HepG2 (cell line): ENCODE measurements at regions not wholly inside any gene's neighbourhood (a gene's known extent, or its start where the extent isn't known, plus 50 kb on each side); places are given as distances from the start of the nearest gene placed in this dataset.
A peak's percentile ranks its signal among the peaks of the same experiment; 100 is the strongest.

ENCODE experiments used
- IRX3 ChIP-seq: sonication (generic); formaldehyde crosslinking; IDR thresholded peaks from 2 replicates; pipeline ENCODE4 v1.8.1; 2023; ENCODE audit warnings: mild to moderate bottlenecking, low read depth, missing genetic modification reagents, borderline replicate concordance
- KDM5B ChIP-seq: sonication (generic); formaldehyde crosslinking; IDR thresholded peaks from 2 replicates; pipeline ENCODE4 v1.4.0; 2020; ENCODE audit warnings: missing genetic modification reagents, mild to moderate bottlenecking, borderline replicate concordance
- KMT2A ChIP-seq: sonication (generic); formaldehyde crosslinking; IDR thresholded peaks from 2 replicates; pipeline ENCODE4 v1.4.0; 2020; ENCODE audit warnings: missing genetic modification reagents
- MEIS2 ChIP-seq: sonication (generic); formaldehyde crosslinking; IDR thresholded peaks from 2 replicates; pipeline ENCODE4 v1.9.0; 2021; ENCODE audit warnings: mild to moderate bottlenecking, missing genetic modification reagents
- NFATC3 ChIP-seq: sonication (generic); formaldehyde crosslinking; IDR thresholded peaks from 2 replicates; pipeline ENCODE4 v1.5.1; 2020; ENCODE audit warnings: mild to moderate bottlenecking, missing genetic modification reagents
- NFE2L1 ChIP-seq: sonication (generic); formaldehyde crosslinking; IDR thresholded peaks from 2 replicates; pipeline ENCODE4 v1.4.0; 2020; ENCODE audit warnings: missing genetic modification reagents, mild to moderate bottlenecking, borderline replicate concordance
- PHF20 ChIP-seq: sonication (generic); formaldehyde crosslinking; IDR thresholded peaks from 2 replicates; pipeline ENCODE4 v1.5.0; 2020; ENCODE audit warnings: mild to moderate bottlenecking, missing genetic modification reagents
- SRSF9 ChIP-seq: fragments of 200-400 bp; formaldehyde crosslinking; IDR thresholded peaks from 2 replicates; pipeline ENCODE4 v1.6.1; 2018; ENCODE audit warnings: borderline replicate concordance, mild to moderate bottlenecking, low read depth, low read length; ENCODE audit not compliant: insufficient read depth, poor library complexity, severe bottlenecking
- WIZ ChIP-seq: sonication (generic); formaldehyde crosslinking; IDR thresholded peaks from 2 replicates; pipeline ENCODE4 v1.5.1; 2020; ENCODE audit warnings: mild to moderate bottlenecking, missing genetic modification reagents
- ZNF589 ChIP-seq: sonication (generic); formaldehyde crosslinking; conservative IDR thresholded peaks from 2 replicates; pipeline ENCODE4 v1.8.0; 2022; ENCODE audit warnings: mild to moderate bottlenecking, moderate library complexity, missing genetic modification reagents
- ZNF703 ChIP-seq: sonication (generic); formaldehyde crosslinking; IDR thresholded peaks from 2 replicates; pipeline ENCODE4 v1.5.1; 2020; ENCODE audit warnings: missing genetic modification reagents, mild to moderate bottlenecking, moderate library complexity, borderline replicate concordance
- ZNF777 ChIP-seq: sonication (generic); formaldehyde crosslinking; IDR thresholded peaks from 2 replicates; pipeline ENCODE4 v1.4.0; 2020; ENCODE audit warnings: missing genetic modification reagents
- ZNF816 ChIP-seq: sonication (generic); formaldehyde crosslinking; IDR thresholded peaks from 2 replicates; pipeline ENCODE4 v1.8.0; 2022; ENCODE audit warnings: missing genetic modification reagents, mild to moderate bottlenecking, borderline replicate concordance
- TF ChIP-seq, protein P1 (sequence below): sonication (generic); formaldehyde crosslinking; IDR thresholded peaks from 2 replicates; pipeline ENCODE4 v1.4.0; 2020; ENCODE audit warnings: mild to moderate bottlenecking, missing genetic modification reagents
- TF ChIP-seq, protein P2 (sequence below): sonication (generic); formaldehyde crosslinking; IDR thresholded peaks from 2 replicates; pipeline ENCODE4 v1.8.1; 2023; ENCODE audit warnings: mild to moderate bottlenecking, inconsistent platforms, moderate library complexity, missing genetic modification reagents, borderline replicate concordance
- TF ChIP-seq, protein P3 (sequence below): sonication (generic); formaldehyde crosslinking; IDR thresholded peaks from 2 replicates; pipeline ENCODE4 v1.5.0; 2020; ENCODE audit warnings: mild to moderate bottlenecking, missing genetic modification reagents
- TF ChIP-seq, protein P4 (sequence below): sonication (generic); formaldehyde crosslinking; IDR thresholded peaks from 2 replicates; pipeline ENCODE4 v1.5.1; 2020; ENCODE audit warnings: mild to moderate bottlenecking, missing genetic modification reagents, moderate library complexity
- TF ChIP-seq, protein P5 (sequence below): sonication (generic); formaldehyde crosslinking; IDR thresholded peaks from 2 replicates; pipeline ENCODE4 v1.8.1; 2023; ENCODE audit warnings: mild to moderate bottlenecking, missing genetic modification reagents

DNA sequence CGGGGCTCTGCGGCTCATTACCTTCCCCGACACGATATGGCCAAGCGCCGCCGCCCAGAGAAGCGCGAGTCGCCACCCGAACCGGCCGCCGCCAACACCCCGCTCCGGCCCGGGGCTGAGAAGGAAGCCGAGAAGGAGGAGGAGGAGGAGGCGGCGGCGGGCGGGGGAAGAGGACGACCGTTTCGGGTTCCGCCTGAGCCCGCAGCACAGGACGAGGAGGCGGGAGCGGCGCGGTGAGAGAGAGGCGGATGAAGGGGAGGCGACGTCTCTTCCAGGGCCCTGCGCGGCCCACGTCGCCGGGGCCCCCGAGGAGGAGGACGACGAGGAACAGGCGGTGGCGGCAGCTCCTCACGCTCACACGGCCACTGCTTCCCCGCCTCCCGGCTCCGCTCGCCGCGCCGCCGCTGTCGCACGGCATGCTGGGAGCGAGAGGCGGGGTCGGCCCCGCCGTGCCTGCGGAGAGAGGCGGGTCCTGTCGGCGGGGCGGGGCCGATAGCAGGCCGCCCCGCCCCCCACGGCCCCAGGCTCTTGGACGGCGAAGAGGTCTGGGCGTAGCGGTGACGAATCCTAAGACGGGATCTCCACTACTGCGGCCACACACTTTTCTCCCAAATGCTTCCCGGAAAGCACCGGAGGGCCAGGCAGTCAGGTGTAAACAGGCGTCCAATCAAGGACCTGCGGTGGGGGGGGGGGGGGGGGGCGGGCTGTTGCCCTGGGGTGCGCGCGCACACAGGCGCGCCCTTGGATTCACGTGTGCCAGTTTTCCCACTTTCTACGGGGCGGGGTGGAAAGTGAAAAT, 97.3 kb upstream of the METTL9 start (continued):
- peak; percentile 55; the same call in 1 of the 2 replicates for TF ChIP-seq NFE2L1
- TF ChIP-seq KMT2A (CRISPR knock-in tag), result peak; percentile 99
- peak; percentile 93; the same call in 1 of the 2 replicates for TF ChIP-seq NFATC3
- 0 out of 2 replicates have a peak, but pooled peaks have one; percentile 86 for TF ChIP-seq ZNF816 (CRISPR knock-in tag)
- TF ChIP-seq MEIS2 (CRISPR knock-in tag), result peak; percentile 98
- TF ChIP-seq ZNF703 (CRISPR knock-in tag), result peak; percentile 10; the same call in 1 of the 2 replicates
- no peak for TF ChIP-seq SRSF9
- peak; percentile 83 for TF ChIP-seq ZNF777 (CRISPR knock-in tag)
- TF ChIP-seq, protein P1, sequence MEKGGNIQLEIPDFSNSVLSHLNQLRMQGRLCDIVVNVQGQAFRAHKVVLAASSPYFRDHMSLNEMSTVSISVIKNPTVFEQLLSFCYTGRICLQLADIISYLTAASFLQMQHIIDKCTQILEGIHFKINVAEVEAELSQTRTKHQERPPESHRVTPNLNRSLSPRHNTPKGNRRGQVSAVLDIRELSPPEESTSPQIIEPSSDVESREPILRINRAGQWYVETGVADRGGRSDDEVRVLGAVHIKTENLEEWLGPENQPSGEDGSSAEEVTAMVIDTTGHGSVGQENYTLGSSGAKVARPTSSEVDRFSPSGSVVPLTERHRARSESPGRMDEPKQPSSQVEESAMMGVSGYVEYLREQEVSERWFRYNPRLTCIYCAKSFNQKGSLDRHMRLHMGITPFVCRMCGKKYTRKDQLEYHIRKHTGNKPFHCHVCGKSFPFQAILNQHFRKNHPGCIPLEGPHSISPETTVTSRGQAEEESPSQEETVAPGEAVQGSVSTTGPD (CRISPR knock-in tag), result no peak
- TF ChIP-seq, protein P2, sequence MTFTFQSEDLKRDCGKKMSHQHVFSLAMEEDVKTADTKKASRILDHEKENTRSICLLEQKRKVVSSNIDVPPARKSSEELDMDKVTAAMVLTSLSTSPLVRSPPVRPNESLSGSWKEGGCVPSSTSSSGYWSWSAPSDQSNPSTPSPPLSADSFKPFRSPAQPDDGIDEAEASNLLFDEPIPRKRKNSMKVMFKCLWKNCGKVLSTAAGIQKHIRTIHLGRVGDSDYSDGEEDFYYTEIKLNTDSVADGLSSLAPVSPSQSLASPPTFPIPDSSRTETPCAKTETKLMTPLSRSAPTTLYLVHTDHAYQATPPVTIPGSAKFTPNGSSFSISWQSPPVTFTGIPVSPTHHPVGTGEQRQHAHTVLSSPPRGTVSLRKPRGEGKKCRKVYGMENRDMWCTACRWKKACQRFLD (CRISPR knock-in tag), result peak; percentile 93; the same call in 1 of the 2 replicates
- no peak; the same call in 1 of the 2 replicates for TF ChIP-seq PHF20 (CRISPR knock-in tag)
- peak; percentile 99 for TF ChIP-seq KDM5B (CRISPR knock-in tag)
- TF ChIP-seq, protein P3, sequence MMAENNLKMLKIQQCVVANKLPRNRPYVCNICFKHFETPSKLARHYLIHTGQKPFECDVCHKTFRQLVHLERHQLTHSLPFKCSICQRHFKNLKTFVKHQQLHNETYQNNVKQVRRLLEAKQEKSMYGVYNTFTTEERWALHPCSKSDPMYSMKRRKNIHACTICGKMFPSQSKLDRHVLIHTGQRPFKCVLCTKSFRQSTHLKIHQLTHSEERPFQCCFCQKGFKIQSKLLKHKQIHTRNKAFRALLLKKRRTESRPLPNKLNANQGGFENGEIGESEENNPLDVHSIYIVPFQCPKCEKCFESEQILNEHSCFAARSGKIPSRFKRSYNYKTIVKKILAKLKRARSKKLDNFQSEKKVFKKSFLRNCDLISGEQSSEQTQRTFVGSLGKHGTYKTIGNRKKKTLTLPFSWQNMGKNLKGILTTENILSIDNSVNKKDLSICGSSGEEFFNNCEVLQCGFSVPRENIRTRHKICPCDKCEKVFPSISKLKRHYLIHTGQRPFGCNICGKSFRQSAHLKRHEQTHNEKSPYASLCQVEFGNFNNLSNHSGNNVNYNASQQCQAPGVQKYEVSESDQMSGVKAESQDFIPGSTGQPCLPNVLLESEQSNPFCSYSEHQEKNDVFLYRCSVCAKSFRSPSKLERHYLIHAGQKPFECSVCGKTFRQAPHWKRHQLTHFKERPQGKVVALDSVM (CRISPR knock-in tag), result no peak; the same call in 1 of the 2 replicates
- TF ChIP-seq WIZ (CRISPR knock-in tag), result peak; percentile 92
- TF ChIP-seq IRX3 (CRISPR knock-in tag), result peak; percentile 89
- TF ChIP-seq, protein P4, sequence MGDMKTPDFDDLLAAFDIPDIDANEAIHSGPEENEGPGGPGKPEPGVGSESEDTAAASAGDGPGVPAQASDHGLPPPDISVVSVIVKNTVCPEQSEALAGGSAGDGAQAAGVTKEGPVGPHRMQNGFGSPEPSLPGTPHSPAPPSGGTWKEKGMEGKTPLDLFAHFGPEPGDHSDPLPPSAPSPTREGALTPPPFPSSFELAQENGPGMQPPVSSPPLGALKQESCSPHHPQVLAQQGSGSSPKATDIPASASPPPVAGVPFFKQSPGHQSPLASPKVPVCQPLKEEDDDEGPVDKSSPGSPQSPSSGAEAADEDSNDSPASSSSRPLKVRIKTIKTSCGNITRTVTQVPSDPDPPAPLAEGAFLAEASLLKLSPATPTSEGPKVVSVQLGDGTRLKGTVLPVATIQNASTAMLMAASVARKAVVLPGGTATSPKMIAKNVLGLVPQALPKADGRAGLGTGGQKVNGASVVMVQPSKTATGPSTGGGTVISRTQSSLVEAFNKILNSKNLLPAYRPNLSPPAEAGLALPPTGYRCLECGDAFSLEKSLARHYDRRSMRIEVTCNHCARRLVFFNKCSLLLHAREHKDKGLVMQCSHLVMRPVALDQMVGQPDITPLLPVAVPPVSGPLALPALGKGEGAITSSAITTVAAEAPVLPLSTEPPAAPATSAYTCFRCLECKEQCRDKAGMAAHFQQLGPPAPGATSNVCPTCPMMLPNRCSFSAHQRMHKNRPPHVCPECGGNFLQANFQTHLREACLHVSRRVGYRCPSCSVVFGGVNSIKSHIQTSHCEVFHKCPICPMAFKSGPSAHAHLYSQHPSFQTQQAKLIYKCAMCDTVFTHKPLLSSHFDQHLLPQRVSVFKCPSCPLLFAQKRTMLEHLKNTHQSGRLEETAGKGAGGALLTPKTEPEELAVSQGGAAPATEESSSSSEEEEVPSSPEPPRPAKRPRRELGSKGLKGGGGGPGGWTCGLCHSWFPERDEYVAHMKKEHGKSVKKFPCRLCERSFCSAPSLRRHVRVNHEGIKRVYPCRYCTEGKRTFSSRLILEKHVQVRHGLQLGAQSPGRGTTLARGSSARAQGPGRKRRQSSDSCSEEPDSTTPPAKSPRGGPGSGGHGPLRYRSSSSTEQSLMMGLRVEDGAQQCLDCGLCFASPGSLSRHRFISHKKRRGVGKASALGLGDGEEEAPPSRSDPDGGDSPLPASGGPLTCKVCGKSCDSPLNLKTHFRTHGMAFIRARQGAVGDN, result peak; percentile 94
- TF ChIP-seq, protein P5, sequence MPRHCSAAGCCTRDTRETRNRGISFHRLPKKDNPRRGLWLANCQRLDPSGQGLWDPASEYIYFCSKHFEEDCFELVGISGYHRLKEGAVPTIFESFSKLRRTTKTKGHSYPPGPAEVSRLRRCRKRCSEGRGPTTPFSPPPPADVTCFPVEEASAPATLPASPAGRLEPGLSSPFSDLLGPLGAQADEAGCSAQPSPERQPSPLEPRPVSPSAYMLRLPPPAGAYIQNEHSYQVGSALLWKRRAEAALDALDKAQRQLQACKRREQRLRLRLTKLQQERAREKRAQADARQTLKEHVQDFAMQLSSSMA (CRISPR knock-in tag), result 0 out of 2 replicates have a peak, but pooled peaks have one; percentile 86
- peak; percentile 97; the same call in 1 of the 2 replicates for TF ChIP-seq ZNF589 (CRISPR knock-in tag)
